ENCODE measurements at regions not wholly inside any gene's neighbourhood (a gene's known extent, or its start where the extent isn't known, plus 50 kb on each side); places are given as distances from the start of the nearest gene placed in this dataset.
"Not testable (repeated sequence)": the region's sequence is repeated elsewhere in the genome, so short reads cannot be mapped to it uniquely, and the experiment has no call there.

DNA sequence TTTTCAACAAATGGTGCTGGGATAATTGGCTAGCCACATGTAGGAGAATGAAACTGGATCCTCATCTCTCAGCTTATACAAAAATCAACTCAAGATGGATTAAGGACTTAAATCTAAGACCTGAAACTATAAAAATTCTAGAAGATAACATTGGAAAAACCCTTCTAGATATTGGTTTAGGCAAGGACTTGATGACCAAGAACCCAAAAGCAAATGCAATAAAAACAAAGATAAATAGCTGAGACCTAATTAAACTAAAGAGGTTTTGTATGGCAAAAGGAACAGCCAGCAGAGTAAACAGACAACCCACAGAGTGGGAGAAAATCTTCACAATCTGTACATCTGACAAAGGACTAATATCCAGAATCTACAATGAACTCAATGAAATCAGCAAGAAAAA lies 88.0 kb upstream of the CDC42BPA start:
- H3K9ac ChIP-seq (ENCODE audit: low read length); H3K27ac ChIP-seq (ENCODE audit: low read depth, low read length); CTCF ChIA-PET; intact Hi-C loops (cut with micrococcal nuclease); H3K9me2 ChIP-seq (ENCODE audit: insufficient read depth); BruUV-seq (replicated peaks); H3K4me2 ChIP-seq (ENCODE audit: low read length); POLR2A ChIA-PET; H3K36me3 ChIP-seq (ENCODE audit: control insufficient read depth in 1 of 2, insufficient read depth in 2 of 2, low read length in 2 of 2); H3K79me2 ChIP-seq (ENCODE audit: insufficient read depth, low read length); H3K9me3 ChIP-seq (ENCODE audit: control insufficient read depth in 1 of 2, insufficient read depth in 1 of 2, low read depth in 1 of 2, low read length in 2 of 2); RAD21 ChIA-PET (ENCODE audit: low non-redundant PET in 1 of 2, low total read pairs in 2 of 2, uncharacterized antibody in 2 of 2, unreplicated experiment in 2 of 2); H4K20me1 ChIP-seq (ENCODE audit: insufficient read depth); H3K27me3 ChIP-seq (ENCODE audit: insufficient read depth, low read length); H2AFZ ChIP-seq (ENCODE audit: low read depth, low read length, poor library complexity, severe bottlenecking); ATAC-seq; H3K4me1 ChIP-seq (ENCODE audit: control insufficient read depth in 1 of 2, insufficient read depth in 2 of 2, low read length in 2 of 2); H3K4me3 ChIP-seq (replicated peaks in 1 of 2; ENCODE audit: low read depth in 1 of 2, low read length in 2 of 2); DNase-seq (ENCODE audit: low read depth, low spot score): not testable (repeated sequence)

GRCh38 chr1:227403535-227403934 lies 85.2 kb upstream of the CDC42BPA start:
- BruUV-seq (replicated peaks), result no TSS peak
- H3K4me1 ChIP-seq (ENCODE audit: control insufficient read depth in 1 of 2, insufficient read depth in 2 of 2, low read length in 2 of 2), result peaks cover 0 to 12% of the 10 kb centered on the region in 2 experiments; a peak in 3 of 4 replicates
- no peak overlapping the region for H3K4me2 ChIP-seq (ENCODE audit: low read length)
- H3K9ac ChIP-seq (ENCODE audit: low read length), result no peak overlapping the region
- CTCF ChIA-PET, result no interaction called here
- no peaks in the 10 kb centered on the region for H4K20me1 ChIP-seq (ENCODE audit: insufficient read depth)
- H3K27me3 ChIP-seq (ENCODE audit: insufficient read depth, low read length), result no peaks in the 10 kb centered on the region
- H3K79me2 ChIP-seq (ENCODE audit: insufficient read depth, low read length), result no peaks in the 10 kb centered on the region
- intact Hi-C loops (cut with micrococcal nuclease), result no loop called here
- no peaks in the 10 kb centered on the region for H3K9me2 ChIP-seq (ENCODE audit: insufficient read depth)
- RAD21 ChIA-PET (ENCODE audit: low non-redundant PET in 1 of 2, low total read pairs in 2 of 2, uncharacterized antibody in 2 of 2, unreplicated experiment in 2 of 2), result no interaction called here
- H3K4me3 ChIP-seq (replicated peaks in 1 of 2; ENCODE audit: low read depth in 1 of 2, low read length in 2 of 2), result no peak overlapping the region
- ATAC-seq (no peak), DNase-seq (ENCODE audit: low read depth, low spot score) (no peak)
- no peaks in the 10 kb centered on the region for H3K9me3 ChIP-seq (ENCODE audit: control insufficient read depth in 1 of 2, insufficient read depth in 1 of 2, low read depth in 1 of 2, low read length in 2 of 2)
- no peaks in the 10 kb centered on the region for H3K36me3 ChIP-seq (ENCODE audit: control insufficient read depth in 1 of 2, insufficient read depth in 2 of 2, low read length in 2 of 2)
- no peak overlapping the region for H2AFZ ChIP-seq (ENCODE audit: low read depth, low read length, poor library complexity, severe bottlenecking)
- POLR2A ChIA-PET, result no interaction called here
- no peak overlapping the region for H3K27ac ChIP-seq (ENCODE audit: low read depth, low read length)
- no peak for TF ChIP-seq EZH2 (IDR thresholded peaks at IDR 0.05)
- no peak for TF ChIP-seq CBX3 (IDR thresholded peaks at IDR 0.05; ENCODE audit: low read depth)
- TF ChIP-seq SRF (IDR thresholded peaks at IDR 0.05; ENCODE audit: low read depth), result no peak
- TF ChIP-seq POLR2A (IDR thresholded peaks at IDR 0.05; ENCODE audit: borderline replicate concordance, extremely low read depth, insufficient read depth, insufficient read length), result no peak
- no peak for TF ChIP-seq ZBTB33 (IDR thresholded peaks at IDR 0.05; ENCODE audit: extremely low read depth, insufficient replicate concordance, low read length)
- TF ChIP-seq EZH2phosphoT487 (IDR thresholded peaks at IDR 0.05; ENCODE audit: borderline replicate concordance), result no peak
- TF ChIP-seq, protein P1, sequence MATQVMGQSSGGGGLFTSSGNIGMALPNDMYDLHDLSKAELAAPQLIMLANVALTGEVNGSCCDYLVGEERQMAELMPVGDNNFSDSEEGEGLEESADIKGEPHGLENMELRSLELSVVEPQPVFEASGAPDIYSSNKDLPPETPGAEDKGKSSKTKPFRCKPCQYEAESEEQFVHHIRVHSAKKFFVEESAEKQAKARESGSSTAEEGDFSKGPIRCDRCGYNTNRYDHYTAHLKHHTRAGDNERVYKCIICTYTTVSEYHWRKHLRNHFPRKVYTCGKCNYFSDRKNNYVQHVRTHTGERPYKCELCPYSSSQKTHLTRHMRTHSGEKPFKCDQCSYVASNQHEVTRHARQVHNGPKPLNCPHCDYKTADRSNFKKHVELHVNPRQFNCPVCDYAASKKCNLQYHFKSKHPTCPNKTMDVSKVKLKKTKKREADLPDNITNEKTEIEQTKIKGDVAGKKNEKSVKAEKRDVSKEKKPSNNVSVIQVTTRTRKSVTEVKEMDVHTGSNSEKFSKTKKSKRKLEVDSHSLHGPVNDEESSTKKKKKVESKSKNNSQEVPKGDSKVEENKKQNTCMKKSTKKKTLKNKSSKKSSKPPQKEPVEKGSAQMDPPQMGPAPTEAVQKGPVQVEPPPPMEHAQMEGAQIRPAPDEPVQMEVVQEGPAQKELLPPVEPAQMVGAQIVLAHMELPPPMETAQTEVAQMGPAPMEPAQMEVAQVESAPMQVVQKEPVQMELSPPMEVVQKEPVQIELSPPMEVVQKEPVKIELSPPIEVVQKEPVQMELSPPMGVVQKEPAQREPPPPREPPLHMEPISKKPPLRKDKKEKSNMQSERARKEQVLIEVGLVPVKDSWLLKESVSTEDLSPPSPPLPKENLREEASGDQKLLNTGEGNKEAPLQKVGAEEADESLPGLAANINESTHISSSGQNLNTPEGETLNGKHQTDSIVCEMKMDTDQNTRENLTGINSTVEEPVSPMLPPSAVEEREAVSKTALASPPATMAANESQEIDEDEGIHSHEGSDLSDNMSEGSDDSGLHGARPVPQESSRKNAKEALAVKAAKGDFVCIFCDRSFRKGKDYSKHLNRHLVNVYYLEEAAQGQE (IDR thresholded peaks at IDR 0.05; ENCODE audit: low read depth), result no peak
- TF ChIP-seq, protein P2, sequence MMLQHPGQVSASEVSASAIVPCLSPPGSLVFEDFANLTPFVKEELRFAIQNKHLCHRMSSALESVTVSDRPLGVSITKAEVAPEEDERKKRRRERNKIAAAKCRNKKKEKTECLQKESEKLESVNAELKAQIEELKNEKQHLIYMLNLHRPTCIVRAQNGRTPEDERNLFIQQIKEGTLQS (IDR thresholded peaks at IDR 0.05), result no peak
- TF ChIP-seq RAD21 (IDR thresholded peaks at IDR 0.05; ENCODE audit: low read depth), result no peak
- no peak for TF ChIP-seq JUND (IDR thresholded peaks at IDR 0.05)
- TF ChIP-seq SP1 (IDR thresholded peaks at IDR 0.05; ENCODE audit: low read depth), result no peak
- TF ChIP-seq EGR1 (IDR thresholded peaks at IDR 0.05; ENCODE audit: low read depth), result no peak
- TF ChIP-seq, protein P3, sequence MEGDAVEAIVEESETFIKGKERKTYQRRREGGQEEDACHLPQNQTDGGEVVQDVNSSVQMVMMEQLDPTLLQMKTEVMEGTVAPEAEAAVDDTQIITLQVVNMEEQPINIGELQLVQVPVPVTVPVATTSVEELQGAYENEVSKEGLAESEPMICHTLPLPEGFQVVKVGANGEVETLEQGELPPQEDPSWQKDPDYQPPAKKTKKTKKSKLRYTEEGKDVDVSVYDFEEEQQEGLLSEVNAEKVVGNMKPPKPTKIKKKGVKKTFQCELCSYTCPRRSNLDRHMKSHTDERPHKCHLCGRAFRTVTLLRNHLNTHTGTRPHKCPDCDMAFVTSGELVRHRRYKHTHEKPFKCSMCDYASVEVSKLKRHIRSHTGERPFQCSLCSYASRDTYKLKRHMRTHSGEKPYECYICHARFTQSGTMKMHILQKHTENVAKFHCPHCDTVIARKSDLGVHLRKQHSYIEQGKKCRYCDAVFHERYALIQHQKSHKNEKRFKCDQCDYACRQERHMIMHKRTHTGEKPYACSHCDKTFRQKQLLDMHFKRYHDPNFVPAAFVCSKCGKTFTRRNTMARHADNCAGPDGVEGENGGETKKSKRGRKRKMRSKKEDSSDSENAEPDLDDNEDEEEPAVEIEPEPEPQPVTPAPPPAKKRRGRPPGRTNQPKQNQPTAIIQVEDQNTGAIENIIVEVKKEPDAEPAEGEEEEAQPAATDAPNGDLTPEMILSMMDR (IDR thresholded peaks at IDR 0.05 in 2 of 3, conservative IDR thresholded peaks at IDR 0.05 in 1 of 3; ENCODE audit: borderline replicate concordance in 1 of 3, insufficient read depth in 1 of 3, low read depth in 2 of 3, low read length in 2 of 3), result no peak
- no peak for TF ChIP-seq YY1 (IDR thresholded peaks at IDR 0.05; ENCODE audit: extremely low read depth, insufficient replicate concordance, low read depth, low read length)
- TF ChIP-seq FOSL1 (IDR thresholded peaks at IDR 0.05; ENCODE audit: low read depth), result no peak
